H1 (cell line): ENCODE measurements at regions not wholly inside any gene's neighbourhood (a gene's known extent, or its start where the extent isn't known, plus 50 kb on each side); places are given as distances from the start of the nearest gene placed in this dataset.

Experiments used
- CTCF ChIA-PET: fragments of 300-600 bp; sonication (Branson Sonifier 250); formaldehyde crosslinking; loops from one replicate; lab custom pipeline; 2021; ENCODE audit not compliant: partially characterized antibody; lab: Charles Lee
- POLR2A ChIA-PET: fragments of 300-600 bp; sonication (Branson Sonifier 250); formaldehyde crosslinking; loops from one replicate; lab custom pipeline; 2021; ENCODE audit warnings: inconsistent platforms; ENCODE audit not compliant: partially characterized antibody; lab: Charles Lee
- DNase-seq, 2 experiments: peaks; one replicate each; pipeline versions ENCODE4 v3.0.0 to v3.0.0-alpha.2; 2010 to 2022; ENCODE audit warnings: low spot score in 2 of 2, low read depth in 1 of 2, mixed read lengths in 1 of 2
- FAIRE-seq: peaks from 2 replicates; lab custom pipeline; 2011; peaks lifted over from hg19 to GRCh38; lab: Jason Lieb, UNC
- H2AFZ ChIP-seq: 2 replicates; pipeline ENCODE4 v1.8.1; 2012; ENCODE audit warnings: low read length, inconsistent platforms
- H2AK5ac ChIP-seq: 2 replicates; pipeline ENCODE4 v1.6.1; 2013; ENCODE audit warnings: low read depth, low read length
- H2BK120ac ChIP-seq: replicated peaks from 2 replicates; pipeline ENCODE3; 2013; ENCODE audit warnings: low read depth, low read length, inconsistent platforms
- H2BK12ac ChIP-seq: 2 replicates; pipeline ENCODE4 v1.6.1; 2013; ENCODE audit warnings: low read depth, low read length
- H2BK15ac ChIP-seq: 2 replicates; pipeline ENCODE4 v1.6.1; 2013; ENCODE audit warnings: low read length
- H2BK20ac ChIP-seq: 2 replicates; pipeline ENCODE4 v1.6.1; 2013; ENCODE audit warnings: low read length
- H2BK5ac ChIP-seq: 2 replicates; pipeline ENCODE4 v1.6.1; 2013; ENCODE audit warnings: low read depth, low read length
- H3K14ac ChIP-seq: 2 replicates; pipeline ENCODE4 v1.6.1; 2013; ENCODE audit warnings: inconsistent platforms; ENCODE audit not compliant: insufficient read length
- H3K18ac ChIP-seq: 2 replicates; pipeline ENCODE4 v1.6.1; 2013; ENCODE audit warnings: low read length; ENCODE audit errors: extremely low read depth
- H3K23ac ChIP-seq: 2 replicates; pipeline ENCODE4 v1.6.1; 2013; ENCODE audit warnings: inconsistent platforms; ENCODE audit not compliant: insufficient read length
- H3K23me2 ChIP-seq: 2 replicates; pipeline ENCODE4 v1.6.1; 2013; ENCODE audit warnings: low read depth, low read length
- H3K27ac ChIP-seq: 2 replicates; pipeline ENCODE4 v1.6.1; 2011; ENCODE audit warnings: low read depth, low read length, inconsistent platforms
- H3K27me3 ChIP-seq, 4 experiments: replicated peaks in 1 of 4; 1 replicate in 1 of 4; 2 replicates in 3 of 4; pipeline versions ENCODE4 v1.6.1 to v1.8.1; 2011 to 2013; ENCODE audit warnings: low read length in 3 of 4, mild to moderate bottlenecking in 3 of 4, inconsistent platforms in 2 of 4, mixed read lengths in 2 of 4, moderate library complexity in 1 of 4; ENCODE audit not compliant: control insufficient read depth in 3 of 4, insufficient read depth in 3 of 4; ENCODE audit errors: extremely low read depth in 1 of 4
- H3K36me3 ChIP-seq, 4 experiments: 2 replicates each; pipeline versions ENCODE4 v1.6.1 to v1.8.1; 2011 to 2013; ENCODE audit warnings: mild to moderate bottlenecking in 4 of 4, low read length in 3 of 4, moderate library complexity in 2 of 4, control low read depth in 1 of 4, inconsistent platforms in 1 of 4; ENCODE audit not compliant: insufficient read depth in 4 of 4, control insufficient read depth in 2 of 4
- H3K4ac ChIP-seq: replicated peaks from 2 replicates; pipeline ENCODE3; 2013; ENCODE audit warnings: low read length, low read depth, mixed read lengths, inconsistent platforms; ENCODE audit not compliant: insufficient read length
- H3K4me1 ChIP-seq, 4 experiments: replicated peaks in 1 of 4; 1 replicate in 1 of 4; 2 replicates in 3 of 4; pipeline versions ENCODE4 v1.6.1 to v1.8.1; 2011 to 2013; ENCODE audit warnings: low read length in 3 of 4, inconsistent platforms in 2 of 4, mixed read lengths in 1 of 4; ENCODE audit not compliant: insufficient read depth in 4 of 4, control insufficient read depth in 3 of 4
- H3K4me2 ChIP-seq, 2 experiments: 2 replicates each; pipeline versions ENCODE4 v1.6.1 to v1.8.1; 2011 to 2013; ENCODE audit warnings: low read depth in 2 of 2, low read length in 2 of 2, control low read depth in 1 of 2, inconsistent platforms in 1 of 2, mild to moderate bottlenecking in 1 of 2; ENCODE audit not compliant: insufficient read depth in 1 of 2
- H3K4me3 ChIP-seq, 4 experiments: fragments of 200-600, 300-600 bp in 1 of 4; sonication (generic), shearing (Covaris generic), sonication (Bioruptor Twin) in 1 of 4; 2 replicates each; pipeline versions ENCODE4 v1.5.1 to v1.8.1; 2011 to 2016; ENCODE audit warnings: low read length in 4 of 4, low read depth in 3 of 4, control low read depth in 2 of 4, inconsistent platforms in 2 of 4, mild to moderate bottlenecking in 2 of 4, mixed read lengths in 1 of 4, moderate library complexity in 1 of 4; ENCODE audit not compliant: insufficient read depth in 2 of 4; ENCODE audit errors: extremely low read depth in 1 of 4
- H3K56ac ChIP-seq: replicated peaks from 2 replicates; pipeline ENCODE3; 2013; ENCODE audit warnings: low read depth, mild to moderate bottlenecking, mixed read lengths, low read length, inconsistent platforms; ENCODE audit not compliant: insufficient read length
- H3K79me1 ChIP-seq: 2 replicates; pipeline ENCODE4 v1.6.1; 2013; ENCODE audit warnings: low read depth, low read length, control low read depth
- H3K79me2 ChIP-seq, 2 experiments: 2 replicates each; pipeline versions ENCODE4 v1.6.1 to v1.8.1; 2012 to 2013; ENCODE audit warnings: low read length in 2 of 2, mild to moderate bottlenecking in 2 of 2, inconsistent platforms in 1 of 2; ENCODE audit not compliant: insufficient read depth in 2 of 2, control insufficient read depth in 1 of 2
- H3K9ac ChIP-seq, 4 experiments: replicated peaks in 1 of 4; 1 replicate in 1 of 4; 2 replicates in 3 of 4; pipeline versions ENCODE4 v1.6.1 to v1.8.1; 2011 to 2013; ENCODE audit warnings: low read depth in 3 of 4, low read length in 3 of 4, control low read depth in 2 of 4, mild to moderate bottlenecking in 2 of 4, moderate library complexity in 2 of 4, inconsistent platforms in 1 of 4; ENCODE audit errors: extremely low read depth in 1 of 4
- H3K9me3 ChIP-seq, 2 experiments: 2 replicates each; pipeline versions ENCODE4 v1.6.1 to v1.8.1; 2012 to 2013; ENCODE audit warnings: mild to moderate bottlenecking in 2 of 2, moderate library complexity in 2 of 2, control low read depth in 1 of 2, inconsistent platforms in 1 of 2, low read depth in 1 of 2, low read length in 1 of 2, mixed read lengths in 1 of 2; ENCODE audit not compliant: insufficient read depth in 2 of 2
- H4K20me1 ChIP-seq, 2 experiments: replicated peaks in 1 of 2; 2 replicates each; pipeline versions ENCODE3 to v1.8.1; 2011 to 2013; ENCODE audit warnings: inconsistent platforms in 2 of 2, low read length in 2 of 2, mild to moderate bottlenecking in 1 of 2; ENCODE audit not compliant: insufficient read depth in 2 of 2, control insufficient read depth in 1 of 2
- H4K5ac ChIP-seq: 2 replicates; pipeline ENCODE4 v1.6.1; 2013; ENCODE audit warnings: low read length, low read depth, mixed read lengths, inconsistent platforms; ENCODE audit not compliant: insufficient read length
- H4K8ac ChIP-seq: 2 replicates; pipeline ENCODE4 v1.8.0; 2013; ENCODE audit warnings: mild to moderate bottlenecking, moderate library complexity, low read length, inconsistent platforms; ENCODE audit not compliant: insufficient read depth; ENCODE audit errors: extremely low read depth
- H4K91ac ChIP-seq: replicated peaks from 2 replicates; pipeline ENCODE3; 2013; ENCODE audit warnings: low read length, mixed read lengths, inconsistent platforms; ENCODE audit not compliant: insufficient read length
- CBX5 ChIP-seq: fragments of 300-800, 300-1000 bp; sonication (generic); IDR thresholded peaks from 2 replicates; pipeline ENCODE4 v1.7.1; 2016; ENCODE audit warnings: antibody characterized with exemption, low read length, low read depth
- GTF2F1 ChIP-seq: IDR thresholded peaks from 2 replicates; pipeline ENCODE4 v1.6.1; 2012; ENCODE audit warnings: low read depth, low read length, improper control_type of control experiment, borderline replicate concordance
- SUZ12 ChIP-seq: fragments of 200-600 bp; sonication (generic); IDR thresholded peaks from 2 replicates; pipeline ENCODE4 v1.6.1; 2012; ENCODE audit warnings: mild to moderate bottlenecking, inconsistent platforms, low read length, moderate library complexity, mixed read lengths
- TAF7 ChIP-seq: optimal IDR thresholded peaks from 2 replicates; pipeline ENCODE3; 2011; ENCODE audit warnings: low read depth, mild to moderate bottlenecking, inconsistent platforms, low read length, moderate library complexity, borderline replicate concordance
- WGBS, 2 experiments: shearing (Covaris generic) in 1 of 2; methylation state at CpG; one replicate each; pipeline versions ENCODE4 v1.1.6 to v1.1.7; 2013 to 2015; ENCODE audit warnings: low lambda C conversion rate in 2 of 2, mixed read lengths in 2 of 2, inconsistent platforms in 1 of 2, low coverage in 1 of 2, missing lambda C conversion rate in 1 of 2; ENCODE audit not compliant: insufficient replicate concordance in 2 of 2, insufficient coverage in 1 of 2, insufficient read length in 1 of 2; ENCODE audit errors: extremely low coverage in 1 of 2, missing lambda C conversion rate in 1 of 2; 5-methylcytosine and 5-hydroxymethylcytosine counted together

- Histone ChIP-seq H3K27me3 (no peaks in the 10 kb centered on the region), H3K14ac (no peak overlapping the region), H3K56ac (no peak overlapping the region), H3K18ac (no peak overlapping the region), H2BK12ac (no peak overlapping the region), H3K36me3 (no peaks in the 10 kb centered on the region), H2BK5ac (no peak overlapping the region), H2BK20ac (no peak overlapping the region), H2AK5ac (no peak overlapping the region), H3K23me2 (no peaks in the 10 kb centered on the region), H3K9me3 (no peaks in the 10 kb centered on the region), H3K27ac (no peak overlapping the region), H4K91ac (no peak overlapping the region), H3K79me2 (no peaks in the 10 kb centered on the region), H3K4me2 (no peak overlapping the region), H4K8ac (no peak overlapping the region), H2BK15ac (no peak overlapping the region), H4K20me1 (no peaks in the 10 kb centered on the region), H3K4me1 (no peaks in the 10 kb centered on the region), H3K4me3 (no peak overlapping the region), H3K9ac (no peak overlapping the region), H4K5ac (no peak overlapping the region), H3K23ac (no peak overlapping the region), H3K79me1 (no peaks in the 10 kb centered on the region), H3K4ac (no peak overlapping the region), H2AFZ (no peak overlapping the region), H2BK120ac (no peak overlapping the region)
- DNase-seq (no peak), FAIRE-seq (no peak)
- POLR2A ChIA-PET: no interaction called here
- WGBS, 2 experiments: 93% methylated on average over 3 of the region's 3 CpGs; no CpG with 5 or more reads in 1 of the 2 experiments
- TF ChIP-seq CBX5 (no peak), SUZ12 (no peak), GTF2F1 (no peak), TAF7 (no peak)
- CTCF ChIA-PET: interaction anchor here (0.6 kb wide), 1 partner anchor 43 kb away, joined by 4 read pairs; no protein-coding TSS in a partner anchor
Observed at GRCh38 chr14:43249591-43249990, 1257.5 kb downstream of the FSCB start.
